HG03354 (cell line): ENCODE measurements at regions not wholly inside any gene's neighbourhood (a gene's known extent, or its start where the extent isn't known, plus 50 kb on each side); places are given as distances from the start of the nearest gene placed in this dataset.

Experiments
- ATAC-seq: cut with Tn5 transposase; IDR thresholded peaks from one replicate; pipeline ENCODE4 v1.9.1; 2021; ENCODE audit warnings: mild to moderate bottlenecking; ENCODE audit not compliant: unreplicated experiment, poor library complexity, severe bottlenecking

- ATAC-seq, result no peak
Observed at GRCh38 chr9:79289856-79290255, 281.9 kb upstream of the TLE4 start.

- ATAC-seq, result no peak
Observed at GRCh38 chr9:79292731-79293280, 279.0 kb upstream of the TLE4 start.

GRCh38 chr9:79300068-79300467 lies 271.7 kb upstream of the TLE4 start:
- no peak for ATAC-seq

- ATAC-seq, result no peak
Observed at GRCh38 chr9:79301085-79301484, 270.7 kb upstream of the TLE4 start.

- ATAC-seq, result no peak
Observed at GRCh38 chr9:79301551-79302391, 270.0 kb upstream of the TLE4 start.

- no peak for ATAC-seq
Observed at GRCh38 chr9:79302569-79302968, 269.2 kb upstream of the TLE4 start.

GRCh38 chr9:79308012-79308411 lies 263.8 kb upstream of the TLE4 start:
- no peak for ATAC-seq

GRCh38 chr9:79312686-79313421 lies 258.9 kb upstream of the TLE4 start:
- no peak for ATAC-seq

GRCh38 chr9:79325501-79325900 lies 246.3 kb upstream of the TLE4 start:
- ATAC-seq, result no peak

GRCh38 chr9:79329861-79330260 lies 241.9 kb upstream of the TLE4 start:
- no peak for ATAC-seq

- no peak for ATAC-seq
Observed at GRCh38 chr9:79334001-79334400, 237.8 kb upstream of the TLE4 start.

GRCh38 chr9:79334711-79335110 lies 237.1 kb upstream of the TLE4 start:
- no peak for ATAC-seq

- no peak for ATAC-seq
Observed at GRCh38 chr9:79335987-79336386, 235.8 kb upstream of the TLE4 start.

GRCh38 chr9:79341561-79341960 lies 230.2 kb upstream of the TLE4 start:
- ATAC-seq, result no peak

GRCh38 chr9:79346350-79347020 lies 225.3 kb upstream of the TLE4 start:
- no peak for ATAC-seq

GRCh38 chr9:79352322-79352721 lies 219.4 kb upstream of the TLE4 start:
- ATAC-seq, result no peak

GRCh38 chr9:79353856-79354520 lies 217.8 kb upstream of the TLE4 start:
- no peak for ATAC-seq

GRCh38 chr9:79357194-79357593 lies 214.6 kb upstream of the TLE4 start:
- ATAC-seq, result no peak

- no peak for ATAC-seq
Observed at GRCh38 chr9:79357616-79358015, 214.1 kb upstream of the TLE4 start.
